Astrocyte (in vitro differentiated cells and primary cell): ENCODE measurements at regions not wholly inside any gene's neighbourhood (a gene's known extent, or its start where the extent isn't known, plus 50 kb on each side); places are given as distances from the start of the nearest gene placed in this dataset.

Experiments
- DNase-seq: peaks from one replicate; pipeline ENCODE4 v3.0.0-alpha.2; 2010; ENCODE audit warnings: low read depth
- FAIRE-seq: peaks from 2 replicates; lab custom pipeline; 2011; peaks lifted over from hg19 to GRCh38; lab: Jason Lieb, UNC
- H2AFZ ChIP-seq: 2 replicates; pipeline ENCODE4 v1.6.0; 2012; ENCODE audit warnings: low read depth, low read length, inconsistent platforms
- H3K27ac ChIP-seq: 2 replicates; pipeline ENCODE4 v1.5.1; 2011; ENCODE audit warnings: low read depth, low read length, inconsistent platforms
- H3K27me3 ChIP-seq: 2 replicates; pipeline ENCODE4 v1.6.0; 2011; ENCODE audit warnings: low read length, inconsistent platforms; ENCODE audit not compliant: insufficient read depth
- H3K36me3 ChIP-seq: 2 replicates; pipeline ENCODE4 v1.5.1; 2011; ENCODE audit warnings: low read length, inconsistent platforms; ENCODE audit not compliant: insufficient read depth
- H3K4me1 ChIP-seq: 2 replicates; pipeline ENCODE4 v1.5.1; 2011; ENCODE audit warnings: low read length, inconsistent platforms; ENCODE audit not compliant: insufficient read depth
- H3K4me2 ChIP-seq: 2 replicates; pipeline ENCODE4 v1.6.0; 2012; ENCODE audit warnings: low read length, inconsistent platforms
- H3K4me3 ChIP-seq: 2 replicates; pipeline ENCODE4 v1.5.1; 2011; ENCODE audit warnings: low read depth, mild to moderate bottlenecking, low read length, inconsistent platforms; ENCODE audit not compliant: insufficient read depth
- H3K79me2 ChIP-seq: 2 replicates; pipeline ENCODE4 v1.6.0; 2012; ENCODE audit warnings: mild to moderate bottlenecking, low read length, inconsistent platforms; ENCODE audit not compliant: insufficient read depth
- H3K9ac ChIP-seq: 2 replicates; pipeline ENCODE4 v1.6.0; 2012; ENCODE audit warnings: mild to moderate bottlenecking, low read length, inconsistent platforms
- H3K9me3 ChIP-seq: 2 replicates; pipeline ENCODE4 v1.5.1; 2012; ENCODE audit warnings: low read depth, mild to moderate bottlenecking, low read length, inconsistent platforms; ENCODE audit not compliant: insufficient read depth
- H4K20me1 ChIP-seq: 2 replicates; pipeline ENCODE4 v1.6.0; 2012; ENCODE audit warnings: low read length, inconsistent platforms; ENCODE audit not compliant: insufficient read depth
- H3K27ac Mint-ChIP-seq: one replicate; pipeline ENCODE4 v1.8.0; 2021; ENCODE audit warnings: mild to moderate bottlenecking, mixed read lengths; ENCODE audit not compliant: unreplicated experiment
- H3K27me3 Mint-ChIP-seq: one replicate; pipeline ENCODE4 v1.8.0; 2021; ENCODE audit warnings: low read depth, mixed read lengths; ENCODE audit not compliant: unreplicated experiment
- H3K36me3 Mint-ChIP-seq: one replicate; pipeline ENCODE4 v1.8.0; 2021; ENCODE audit warnings: low read depth, mixed read lengths; ENCODE audit not compliant: unreplicated experiment
- H3K4me1 Mint-ChIP-seq: one replicate; pipeline ENCODE4 v1.8.0; 2021; ENCODE audit warnings: low read depth, mixed read lengths; ENCODE audit not compliant: unreplicated experiment
- H3K4me3 Mint-ChIP-seq: one replicate; pipeline ENCODE4 v1.8.0; 2021; ENCODE audit warnings: mild to moderate bottlenecking, moderate library complexity, mixed read lengths; ENCODE audit not compliant: unreplicated experiment
- H3K9me3 Mint-ChIP-seq: one replicate; pipeline ENCODE4 v1.8.0; 2021; ENCODE audit warnings: mild to moderate bottlenecking, mixed read lengths; ENCODE audit not compliant: unreplicated experiment
- CTCF ChIP-seq: IDR thresholded peaks from 2 replicates; pipeline ENCODE4 v1.5.1; 2011; ENCODE audit warnings: low read depth, mild to moderate bottlenecking, inconsistent platforms, low read length, moderate library complexity; ENCODE audit not compliant: insufficient read depth
- EZH2 ChIP-seq: IDR thresholded peaks from 2 replicates; pipeline ENCODE4 v1.6.1; 2012; ENCODE audit warnings: mild to moderate bottlenecking, low read length, inconsistent platforms; ENCODE audit not compliant: insufficient read depth

GRCh38 chr10:105611244-105611798 is 970.2 kb downstream of the SORCS3 start:
- H3K27me3 ChIP-seq, result no peaks in the 10 kb centered on the region
- H3K36me3 ChIP-seq, result no peaks in the 10 kb centered on the region
- Mint-ChIP-seq H3K36me3 (no peaks in the 10 kb centered on the region), H3K9me3 (no peaks in the 10 kb centered on the region), H3K27me3 (no peaks in the 10 kb centered on the region), H3K27ac (no peak overlapping the region), H3K4me3 (no peak overlapping the region), H3K4me1 (no peaks in the 10 kb centered on the region)
- FAIRE-seq, result no peak
- H3K9ac ChIP-seq, result no peak overlapping the region
- no peak for TF ChIP-seq EZH2
- TF ChIP-seq CTCF, result no peak
- H4K20me1 ChIP-seq, result no peaks in the 10 kb centered on the region
- H2AFZ ChIP-seq, result no peak overlapping the region
- no peaks in the 10 kb centered on the region for H3K79me2 ChIP-seq
- H3K4me3 ChIP-seq, result no peak overlapping the region
- no peak overlapping the region for H3K27ac ChIP-seq
- no peaks in the 10 kb centered on the region for H3K9me3 ChIP-seq
- no peak for DNase-seq
- H3K4me1 ChIP-seq, result no peaks in the 10 kb centered on the region
- H3K4me2 ChIP-seq, result no peak overlapping the region

- H3K9ac ChIP-seq, result no peak overlapping the region
- H3K4me2 ChIP-seq, result no peak overlapping the region
- no peaks in the 10 kb centered on the region for H3K9me3 Mint-ChIP-seq
- no peak overlapping the region for H3K4me3 ChIP-seq
- no peaks in the 10 kb centered on the region for H3K36me3 Mint-ChIP-seq
- H3K79me2 ChIP-seq, result no peaks in the 10 kb centered on the region
- H3K4me1 Mint-ChIP-seq, result no peaks in the 10 kb centered on the region
- TF ChIP-seq CTCF (no peak), EZH2 (no peak)
- H4K20me1 ChIP-seq, result no peaks in the 10 kb centered on the region
- no peak overlapping the region for H2AFZ ChIP-seq
- H3K4me3 Mint-ChIP-seq, result no peak overlapping the region
- DNase-seq (no peak), FAIRE-seq (no peak)
- no peaks in the 10 kb centered on the region for H3K27me3 Mint-ChIP-seq
- no peaks in the 10 kb centered on the region for H3K9me3 ChIP-seq
- H3K27me3 ChIP-seq, result no peaks in the 10 kb centered on the region
- no peaks in the 10 kb centered on the region for H3K36me3 ChIP-seq
- H3K27ac Mint-ChIP-seq, result no peak overlapping the region
- no peak overlapping the region for H3K27ac ChIP-seq
- no peaks in the 10 kb centered on the region for H3K4me1 ChIP-seq
Measured at GRCh38 chr10:105609451-105609850, 968.4 kb downstream of the SORCS3 start.

- Mint-ChIP-seq H3K27ac (no peak overlapping the region), H3K36me3 (no peaks in the 10 kb centered on the region), H3K9me3 (peaks cover 3% of the 10 kb centered on the region), H3K4me3 (no peak overlapping the region), H3K4me1 (no peaks in the 10 kb centered on the region), H3K27me3 (no peaks in the 10 kb centered on the region)
- H3K79me2 ChIP-seq, result no peaks in the 10 kb centered on the region
- H3K9ac ChIP-seq, result no peak overlapping the region
- H3K9me3 ChIP-seq, result no peaks in the 10 kb centered on the region
- no peaks in the 10 kb centered on the region for H4K20me1 ChIP-seq
- FAIRE-seq (no peak), DNase-seq (no peak)
- H3K4me3 ChIP-seq, result no peak overlapping the region
- H2AFZ ChIP-seq, result no peak overlapping the region
- no peaks in the 10 kb centered on the region for H3K27me3 ChIP-seq
- TF ChIP-seq EZH2, result no peak
- no peak for TF ChIP-seq CTCF
- no peak overlapping the region for H3K27ac ChIP-seq
- H3K36me3 ChIP-seq, result no peaks in the 10 kb centered on the region
- no peaks in the 10 kb centered on the region for H3K4me1 ChIP-seq
- no peak overlapping the region for H3K4me2 ChIP-seq
Measured at GRCh38 chr10:105605918-105606317, 964.8 kb downstream of the SORCS3 start.
